SK-N-MC (cell line): ENCODE measurements at regions not wholly inside any gene's neighbourhood (a gene's known extent, or its start where the extent isn't known, plus 50 kb on each side); places are given as distances from the start of the nearest gene placed in this dataset.

Experiments used
- EZH2 ChIP-seq: fragments of 200-600 bp; sonication (generic); IDR thresholded peaks from one replicate; pipeline ENCODE4 v1.6.1; 2017; ENCODE audit warnings: antibody characterized with exemption
- POLR2AphosphoS5 ChIP-seq: IDR thresholded peaks from 2 replicates; pipeline ENCODE4 v1.6.1; 2012; ENCODE audit warnings: mild to moderate bottlenecking, low read depth, low read length, borderline replicate concordance

GRCh38 chr12:127297327-127297726 is 969.6 kb upstream of the TMEM132C start:
- TF ChIP-seq EZH2 = no peak
- no peak for TF ChIP-seq POLR2AphosphoS5
